GM20000 (cell line): ENCODE measurements at regions not wholly inside any gene's neighbourhood (a gene's known extent, or its start where the extent isn't known, plus 50 kb on each side); places are given as distances from the start of the nearest gene placed in this dataset.

Source experiments
- DNase-seq: peaks from one replicate; pipeline ENCODE4 v3.0.0; 2012; ENCODE audit warnings: low spot score
- TF ChIP-seq, protein P1 (sequence below): IDR thresholded peaks from 2 replicates; pipeline ENCODE4 v1.5.1; 2012; ENCODE audit warnings: mild to moderate bottlenecking, control low read depth; ENCODE audit errors: extremely low read depth, missing control alignments

DNA sequence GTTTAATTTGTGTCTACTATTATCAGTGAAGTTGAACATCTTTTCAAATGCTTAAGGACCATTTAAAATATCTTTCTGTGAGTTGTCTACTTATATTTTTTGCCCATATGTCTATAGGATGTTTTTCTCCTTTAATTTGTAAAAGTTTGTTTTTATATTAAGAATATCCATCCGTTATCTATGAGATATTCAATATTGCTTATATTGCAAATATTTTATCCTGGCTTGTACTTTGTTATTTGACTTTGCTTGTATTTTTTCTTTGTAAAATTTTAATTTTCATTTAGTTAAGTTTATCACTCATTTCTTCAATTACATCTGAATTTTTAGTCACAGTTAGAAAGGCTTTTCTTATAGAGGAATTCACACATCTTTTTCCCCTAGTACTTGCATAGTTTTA is 117.0 kb upstream of the MLIP start:
- DNase-seq: no peak
- TF ChIP-seq, protein P1, sequence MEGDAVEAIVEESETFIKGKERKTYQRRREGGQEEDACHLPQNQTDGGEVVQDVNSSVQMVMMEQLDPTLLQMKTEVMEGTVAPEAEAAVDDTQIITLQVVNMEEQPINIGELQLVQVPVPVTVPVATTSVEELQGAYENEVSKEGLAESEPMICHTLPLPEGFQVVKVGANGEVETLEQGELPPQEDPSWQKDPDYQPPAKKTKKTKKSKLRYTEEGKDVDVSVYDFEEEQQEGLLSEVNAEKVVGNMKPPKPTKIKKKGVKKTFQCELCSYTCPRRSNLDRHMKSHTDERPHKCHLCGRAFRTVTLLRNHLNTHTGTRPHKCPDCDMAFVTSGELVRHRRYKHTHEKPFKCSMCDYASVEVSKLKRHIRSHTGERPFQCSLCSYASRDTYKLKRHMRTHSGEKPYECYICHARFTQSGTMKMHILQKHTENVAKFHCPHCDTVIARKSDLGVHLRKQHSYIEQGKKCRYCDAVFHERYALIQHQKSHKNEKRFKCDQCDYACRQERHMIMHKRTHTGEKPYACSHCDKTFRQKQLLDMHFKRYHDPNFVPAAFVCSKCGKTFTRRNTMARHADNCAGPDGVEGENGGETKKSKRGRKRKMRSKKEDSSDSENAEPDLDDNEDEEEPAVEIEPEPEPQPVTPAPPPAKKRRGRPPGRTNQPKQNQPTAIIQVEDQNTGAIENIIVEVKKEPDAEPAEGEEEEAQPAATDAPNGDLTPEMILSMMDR: no peak

- DNase-seq: no peak
- TF ChIP-seq, protein P1: no peak
Measured at GRCh38 chr6:53995935-53996334, 115.3 kb upstream of the MLIP start.

DNA sequence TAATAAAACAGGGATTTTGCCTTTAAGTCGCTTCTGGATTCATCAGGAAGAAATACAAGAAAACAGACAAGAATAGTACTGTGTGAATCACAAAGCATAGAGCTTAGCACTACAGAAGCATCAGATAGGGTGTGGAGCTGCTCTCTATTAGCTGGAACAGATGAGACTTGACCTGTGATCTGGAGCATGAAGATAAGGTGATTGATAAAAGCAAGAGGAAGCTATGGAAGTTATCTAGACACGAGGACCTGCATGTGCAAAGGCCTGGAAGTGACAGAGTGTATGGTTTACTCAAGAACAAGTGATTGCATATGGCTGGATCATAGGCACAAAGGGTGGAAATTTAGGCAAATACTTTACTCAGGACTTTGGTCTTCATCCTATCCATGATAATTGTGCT is 112.9 kb upstream of the MLIP start:
- no peak for DNase-seq
- TF ChIP-seq, protein P1: no peak

DNA sequence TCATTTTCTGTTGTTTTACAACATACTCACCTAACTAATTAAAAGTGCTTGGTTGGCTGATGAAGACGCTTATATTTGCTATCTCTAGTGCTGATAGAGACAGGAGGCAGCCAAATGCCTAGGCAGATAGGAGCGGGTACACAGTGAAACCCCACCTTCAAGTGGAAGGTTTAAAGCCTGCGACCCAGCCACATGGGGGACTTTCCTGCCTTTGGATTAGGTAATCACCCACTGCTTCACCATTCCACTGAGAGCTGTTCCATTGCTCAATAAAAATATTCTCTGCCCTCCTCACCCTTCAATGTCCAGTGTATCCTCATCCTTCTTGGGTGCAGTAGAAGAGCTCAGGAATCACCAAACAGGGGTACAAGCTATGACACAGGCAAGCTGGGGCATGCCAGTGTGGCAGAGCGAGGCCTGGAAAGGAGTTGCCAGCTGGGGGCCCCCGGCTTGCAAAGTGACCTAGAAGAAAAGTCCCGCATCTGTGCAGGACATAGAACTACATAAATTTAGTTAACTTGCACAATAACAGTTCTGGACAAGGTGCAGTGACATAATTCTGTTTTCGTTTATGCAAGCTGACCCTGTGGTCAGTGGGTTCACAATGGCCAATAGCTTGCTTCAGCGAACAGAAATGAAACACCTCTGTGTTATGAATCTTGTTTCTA is 112.0 kb upstream of the MLIP start:
- DNase-seq: no peak
- TF ChIP-seq, protein P1: no peak

DNA sequence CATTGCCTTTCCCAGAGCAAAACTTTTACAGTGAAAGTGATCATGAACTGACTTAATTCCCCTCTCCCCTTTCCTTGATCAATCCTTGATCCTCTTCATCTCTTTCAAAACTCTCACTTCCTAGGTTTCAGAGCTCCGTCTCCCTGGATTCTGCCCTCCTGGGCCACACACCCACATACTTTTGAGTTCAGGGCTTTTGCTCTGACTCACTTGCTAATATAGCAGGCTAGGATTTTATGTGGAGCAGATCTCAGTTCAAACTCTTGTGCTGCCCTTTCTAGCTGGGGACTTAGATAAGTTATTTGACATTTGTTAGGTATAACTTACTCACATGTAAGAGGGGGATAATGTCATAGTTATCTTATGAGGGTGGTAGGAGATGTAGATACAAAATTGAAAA is 109.1 kb upstream of the MLIP start:
- TF ChIP-seq, protein P1: no peak
- DNase-seq: no peak

GRCh38 chr6:54003316-54003715 is 107.9 kb upstream of the MLIP start:
- DNase-seq: no peak
- TF ChIP-seq, protein P1: no peak

DNA sequence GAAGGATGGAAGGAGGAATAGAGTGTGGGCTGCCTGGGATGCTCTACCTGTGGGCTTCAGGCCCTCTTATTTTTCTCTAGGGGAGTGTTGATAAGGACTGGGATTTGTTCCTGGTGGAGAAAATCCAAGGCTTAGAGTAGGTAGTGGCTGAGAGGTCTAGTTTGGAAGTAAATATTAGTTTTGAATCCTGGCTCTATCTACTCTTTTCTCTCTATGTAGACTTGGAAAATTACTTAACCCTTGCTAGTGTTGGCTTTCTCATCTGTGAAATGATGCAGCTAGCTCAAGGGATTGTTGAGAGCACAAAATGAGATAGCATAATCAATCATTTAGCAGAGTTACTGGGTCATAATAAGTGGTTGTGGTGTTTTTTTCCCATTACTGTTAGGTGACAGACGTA is 102.7 kb upstream of the MLIP start:
- no peak for DNase-seq
- TF ChIP-seq, protein P1: no peak
